H9 (cell line): ENCODE measurements at regions not wholly inside any gene's neighbourhood (a gene's known extent, or its start where the extent isn't known, plus 50 kb on each side); places are given as distances from the start of the nearest gene placed in this dataset.

Experiments
- DNase-seq: peaks from one replicate; pipeline ENCODE4 v3.0.0-alpha.2; 2017
- H2AFZ ChIP-seq: one replicate; pipeline ENCODE4 v1.6.1; 2013; ENCODE audit warnings: mild to moderate bottlenecking, low read length, control low read depth, moderate library complexity
- H2AK5ac ChIP-seq: 2 replicates; pipeline ENCODE4 v1.6.1; 2013; ENCODE audit warnings: low read length, control low read depth, mixed read lengths; ENCODE audit not compliant: insufficient read length
- H2BK120ac ChIP-seq: one replicate; pipeline ENCODE4 v1.6.1; 2013; ENCODE audit warnings: low read depth, mild to moderate bottlenecking, low read length, control low read depth, inconsistent platforms; ENCODE audit not compliant: poor library complexity, severe bottlenecking
- H2BK12ac ChIP-seq: 2 replicates; pipeline ENCODE4 v1.6.1; 2013; ENCODE audit warnings: low read length, control low read depth, mixed read lengths, low read depth; ENCODE audit not compliant: insufficient read length
- H2BK15ac ChIP-seq: 2 replicates; pipeline ENCODE4 v1.6.1; 2013; ENCODE audit warnings: low read depth, low read length, control low read depth
- H2BK20ac ChIP-seq: one replicate; pipeline ENCODE4 v1.6.1; 2013; ENCODE audit warnings: low read depth, mild to moderate bottlenecking, low read length, control low read depth, inconsistent platforms; ENCODE audit not compliant: poor library complexity, severe bottlenecking
- H2BK5ac ChIP-seq: 2 replicates; pipeline ENCODE4 v1.6.1; 2013; ENCODE audit warnings: low read length, control low read depth, mixed read lengths; ENCODE audit not compliant: insufficient read length
- H3K14ac ChIP-seq: 2 replicates; pipeline ENCODE4 v1.6.1; 2013; ENCODE audit warnings: low read length, control low read depth; ENCODE audit not compliant: insufficient read depth
- H3K18ac ChIP-seq: 2 replicates; pipeline ENCODE4 v1.6.1; 2013; ENCODE audit warnings: low read depth, mild to moderate bottlenecking, mixed read lengths, low read length, control low read depth; ENCODE audit not compliant: insufficient read length
- H3K23ac ChIP-seq: 2 replicates; pipeline ENCODE4 v1.6.1; 2013; ENCODE audit warnings: low read length, control low read depth, mixed read lengths, low read depth; ENCODE audit not compliant: insufficient read length
- H3K23me2 ChIP-seq: 2 replicates; pipeline ENCODE4 v1.6.1; 2013; ENCODE audit warnings: low read depth, mild to moderate bottlenecking, mixed read lengths, low read length, control low read depth; ENCODE audit not compliant: insufficient read length, poor library complexity, severe bottlenecking
- H3K27ac ChIP-seq: 2 replicates; pipeline ENCODE4 v1.5.1; 2013; ENCODE audit warnings: low read length, control low read depth, mixed read lengths, low read depth; ENCODE audit not compliant: insufficient read length
- H3K27me3 ChIP-seq: 2 replicates; pipeline ENCODE4 v1.6.1; 2013; ENCODE audit warnings: low read length, control low read depth, inconsistent platforms; ENCODE audit not compliant: insufficient read depth
- H3K4ac ChIP-seq: 2 replicates; pipeline ENCODE4 v1.6.1; 2013; ENCODE audit warnings: low read depth, mild to moderate bottlenecking, control low read depth, inconsistent platforms, low read length, moderate library complexity
- H3K4me1 ChIP-seq: 2 replicates; pipeline ENCODE4 v1.6.1; 2013; ENCODE audit warnings: low read length, control low read depth, inconsistent platforms; ENCODE audit not compliant: insufficient read depth
- H3K4me2 ChIP-seq: 2 replicates; pipeline ENCODE4 v1.6.1; 2013; ENCODE audit warnings: low read length, control low read depth, mixed read lengths; ENCODE audit not compliant: insufficient read length, insufficient read depth
- H3K56ac ChIP-seq: 2 replicates; pipeline ENCODE4 v1.6.1; 2013; ENCODE audit warnings: low read depth, mild to moderate bottlenecking, mixed read lengths, low read length, control low read depth; ENCODE audit not compliant: insufficient read length
- H3K79me1 ChIP-seq: 2 replicates; pipeline ENCODE4 v1.6.1; 2013; ENCODE audit warnings: low read depth, mild to moderate bottlenecking, moderate library complexity, low read length, control low read depth, inconsistent platforms; ENCODE audit not compliant: insufficient read depth, poor library complexity, severe bottlenecking
- H3K79me2 ChIP-seq: 2 replicates; pipeline ENCODE4 v1.6.1; 2013; ENCODE audit warnings: low read length, control low read depth, inconsistent platforms; ENCODE audit not compliant: insufficient read depth
- H3K9ac ChIP-seq: 2 replicates; pipeline ENCODE4 v1.6.1; 2013; ENCODE audit warnings: low read length, control low read depth, mixed read lengths; ENCODE audit not compliant: insufficient read length; ENCODE audit errors: extremely low read depth
- H3K9me3 ChIP-seq: one replicate; pipeline ENCODE4 v1.6.1; 2013; ENCODE audit warnings: low read depth, low read length, inconsistent platforms; ENCODE audit not compliant: control insufficient read depth
- H3T11ph ChIP-seq: one replicate; pipeline ENCODE4 v1.6.1; 2013; ENCODE audit warnings: mild to moderate bottlenecking, low read length, control low read depth, inconsistent platforms
- H4K20me1 ChIP-seq: one replicate; pipeline ENCODE4 v1.6.1; 2013; ENCODE audit not compliant: control insufficient read depth, insufficient read length, insufficient read depth
- H4K5ac ChIP-seq: 2 replicates; pipeline ENCODE4 v1.6.1; 2013; ENCODE audit warnings: low read depth, mild to moderate bottlenecking, mixed read lengths, low read length, control low read depth; ENCODE audit not compliant: insufficient read length
- H4K8ac ChIP-seq: replicated peaks from 2 replicates; pipeline ENCODE4 v1.6.1; 2013; ENCODE audit warnings: low read length, control low read depth, mixed read lengths, low read depth; ENCODE audit not compliant: insufficient read length
- H4K91ac ChIP-seq: 2 replicates; pipeline ENCODE4 v1.6.1; 2013; ENCODE audit warnings: low read depth, mild to moderate bottlenecking, moderate library complexity, mixed read lengths, low read length, control low read depth; ENCODE audit not compliant: insufficient read length
- H3K27ac Mint-ChIP-seq, 3 experiments: 2 replicates in 2 of 3; 3 replicates in 1 of 3; pipeline ENCODE4 v1.8.0; 2020 to 2021; ENCODE audit warnings: mixed read lengths in 3 of 3, mild to moderate bottlenecking in 1 of 3, moderate library complexity in 1 of 3
- H3K27me3 Mint-ChIP-seq: 2 replicates; pipeline ENCODE4 v1.8.0; 2021; ENCODE audit warnings: low read depth, mild to moderate bottlenecking, moderate library complexity, mixed read lengths
- H3K36me3 Mint-ChIP-seq, 3 experiments: 2 replicates in 2 of 3; 3 replicates in 1 of 3; pipeline ENCODE4 v1.8.0; 2020 to 2021; ENCODE audit warnings: low read depth in 3 of 3, mixed read lengths in 3 of 3; ENCODE audit not compliant: insufficient read depth in 1 of 3
- H3K4me1 Mint-ChIP-seq, 2 experiments: 2 replicates each; pipeline ENCODE4 v1.8.0; 2020; ENCODE audit warnings: mixed read lengths in 2 of 2
- H3K4me3 Mint-ChIP-seq, 2 experiments: 2 replicates in 1 of 2; 3 replicates in 1 of 2; pipeline ENCODE4 v1.8.0; 2020 to 2021; ENCODE audit warnings: mild to moderate bottlenecking in 2 of 2, mixed read lengths in 2 of 2, moderate library complexity in 1 of 2
- H3K9me3 Mint-ChIP-seq, 2 experiments: 2 replicates in 1 of 2; 3 replicates in 1 of 2; pipeline ENCODE4 v1.8.0; 2020; ENCODE audit warnings: mild to moderate bottlenecking in 2 of 2, mixed read lengths in 2 of 2, moderate library complexity in 1 of 2
- WGBS: extraction: QIAGEN DNeasy Blood & Tissue Kit; methylation state at CpG from one replicate; pipeline ENCODE4 v1.1.7; 2013; ENCODE audit warnings: missing lambda C conversion rate, low lambda C conversion rate, mixed read lengths; ENCODE audit not compliant: insufficient read length; ENCODE audit errors: extremely low coverage; 5-methylcytosine and 5-hydroxymethylcytosine counted together
- TF ChIP-seq, protein P1 (sequence below): fragments of 200-600 bp; sonication (generic); conservative IDR thresholded peaks from 3 replicates; pipeline ENCODE4 v1.8.0; 2021; ENCODE audit warnings: antibody characterized with exemption, mild to moderate bottlenecking

DNA sequence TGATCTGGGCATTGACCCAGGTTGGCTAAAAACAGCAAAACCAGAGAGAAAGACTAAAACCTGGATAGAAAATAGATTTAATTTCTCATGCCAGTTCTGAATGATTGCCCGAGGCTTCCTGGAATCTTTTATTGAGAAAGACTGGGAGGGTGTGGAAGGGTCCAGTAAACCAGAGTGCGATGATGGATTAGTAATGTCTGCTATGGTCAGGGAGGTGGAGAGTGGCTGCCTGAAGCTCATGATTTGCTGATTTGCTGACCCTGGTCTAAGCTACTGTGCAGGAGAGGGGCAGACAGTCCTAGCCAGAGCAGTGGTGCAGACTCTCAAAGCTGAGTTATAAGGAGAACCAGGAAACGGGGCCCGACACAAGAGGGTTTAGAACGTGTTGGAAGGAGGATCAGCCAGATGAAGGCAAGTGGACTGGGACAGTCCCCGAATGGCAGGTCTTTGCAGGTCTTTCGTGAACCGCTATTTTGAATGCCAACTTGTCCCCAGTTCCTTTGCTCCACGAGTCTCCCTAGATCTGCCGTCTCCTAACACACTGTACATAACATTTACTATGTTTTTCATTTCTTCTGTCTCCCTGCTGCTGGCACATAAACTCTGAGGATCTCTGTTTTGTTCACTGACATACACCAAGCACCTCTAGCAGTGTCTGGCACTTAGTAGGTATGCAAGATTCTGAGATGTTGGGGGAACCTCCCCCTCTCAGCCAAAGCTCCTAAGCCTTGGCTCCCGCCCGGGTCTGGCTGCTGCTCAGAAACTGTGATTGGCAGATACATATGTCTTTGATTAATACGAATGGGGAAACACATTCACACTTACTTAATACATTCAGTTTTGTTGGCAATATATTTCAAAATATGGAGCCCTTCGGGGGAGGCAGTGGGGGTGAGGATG lies 237.3 kb upstream of the TNRC6C start:
- H3K4ac ChIP-seq, result no peak overlapping the region
- no peaks in the 10 kb centered on the region for H3K23me2 ChIP-seq
- H2BK20ac ChIP-seq, result no peak overlapping the region
- H3K79me1 ChIP-seq, result no peaks in the 10 kb centered on the region
- no peak overlapping the region for H3K27ac Mint-ChIP-seq
- H3K23ac ChIP-seq, result no peak overlapping the region
- H4K20me1 ChIP-seq, result no peaks in the 10 kb centered on the region
- H3K9ac ChIP-seq, result no peak overlapping the region
- WGBS, result no CpG with 5 or more reads among the region's 14 CpGs
- no peaks in the 10 kb centered on the region for H3K27me3 ChIP-seq
- no peak overlapping the region for H3K4me3 Mint-ChIP-seq
- no peaks in the 10 kb centered on the region for H3K79me2 ChIP-seq
- no peaks in the 10 kb centered on the region for H3K9me3 ChIP-seq
- no peak overlapping the region for H3K4me2 ChIP-seq
- no peak overlapping the region for H4K5ac ChIP-seq
- no peak overlapping the region for H2BK120ac ChIP-seq
- peaks cover 56% of the 10 kb centered on the region for H3K27me3 Mint-ChIP-seq
- no peak overlapping the region for H4K91ac ChIP-seq
- H3K4me1 Mint-ChIP-seq, result peaks cover 48 to 50% of the 10 kb centered on the region in 2 experiments
- no peak overlapping the region for H3K56ac ChIP-seq
- H2AFZ ChIP-seq, result no peak overlapping the region
- H3K4me1 ChIP-seq, result no peaks in the 10 kb centered on the region; the same call in 1 of the 2 replicates
- H3K9me3 Mint-ChIP-seq, result peaks cover 11 to 17% of the 10 kb centered on the region in 2 experiments
- H4K8ac ChIP-seq, result no peak overlapping the region
- no peak overlapping the region for H2AK5ac ChIP-seq
- no peak overlapping the region for H2BK5ac ChIP-seq
- no peak overlapping the region for H3K18ac ChIP-seq
- no peak overlapping the region for H2BK15ac ChIP-seq
- DNase-seq, result peak; percentile 26
- H3K14ac ChIP-seq, result no peak overlapping the region
- H3T11ph ChIP-seq, result no peak overlapping the region
- no peak overlapping the region for H2BK12ac ChIP-seq
- H3K27ac ChIP-seq, result no peak overlapping the region
- TF ChIP-seq, protein P1, sequence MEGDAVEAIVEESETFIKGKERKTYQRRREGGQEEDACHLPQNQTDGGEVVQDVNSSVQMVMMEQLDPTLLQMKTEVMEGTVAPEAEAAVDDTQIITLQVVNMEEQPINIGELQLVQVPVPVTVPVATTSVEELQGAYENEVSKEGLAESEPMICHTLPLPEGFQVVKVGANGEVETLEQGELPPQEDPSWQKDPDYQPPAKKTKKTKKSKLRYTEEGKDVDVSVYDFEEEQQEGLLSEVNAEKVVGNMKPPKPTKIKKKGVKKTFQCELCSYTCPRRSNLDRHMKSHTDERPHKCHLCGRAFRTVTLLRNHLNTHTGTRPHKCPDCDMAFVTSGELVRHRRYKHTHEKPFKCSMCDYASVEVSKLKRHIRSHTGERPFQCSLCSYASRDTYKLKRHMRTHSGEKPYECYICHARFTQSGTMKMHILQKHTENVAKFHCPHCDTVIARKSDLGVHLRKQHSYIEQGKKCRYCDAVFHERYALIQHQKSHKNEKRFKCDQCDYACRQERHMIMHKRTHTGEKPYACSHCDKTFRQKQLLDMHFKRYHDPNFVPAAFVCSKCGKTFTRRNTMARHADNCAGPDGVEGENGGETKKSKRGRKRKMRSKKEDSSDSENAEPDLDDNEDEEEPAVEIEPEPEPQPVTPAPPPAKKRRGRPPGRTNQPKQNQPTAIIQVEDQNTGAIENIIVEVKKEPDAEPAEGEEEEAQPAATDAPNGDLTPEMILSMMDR, result no peak
- peaks cover 3 to 12% (median 3%) of the 10 kb centered on the region in 3 experiments; a peak in 4 of 7 replicates for H3K36me3 Mint-ChIP-seq
